OCI-LY7 (cell line): ENCODE measurements at regions not wholly inside any gene's neighbourhood (a gene's known extent, or its start where the extent isn't known, plus 50 kb on each side); places are given as distances from the start of the nearest gene placed in this dataset. TPM values are rescaled to one million over a fixed set of nuclear protein-coding genes. Genes with fewer than 3 reads are reported as not detected.

Experiments used
- BruUV-seq: library from RNA; stranded (reverse); fragments of 400-500 nt; replicated peaks from 2 replicates; lab custom pipeline; 2021; lab: Mats Ljungman, UMichigan
- CTCF ChIA-PET: fragments of 300-600 bp; sonication (Branson Sonifier 250); formaldehyde crosslinking; loops from one replicate; lab custom pipeline; 2022; ENCODE audit warnings: antibody characterized with exemption; ENCODE audit not compliant: unreplicated experiment; lab: Charles Lee
- POLR2A ChIA-PET: fragments of 300-600 bp; sonication (Branson Sonifier 250); formaldehyde crosslinking; loops from one replicate; lab custom pipeline; 2022; ENCODE audit warnings: antibody characterized with exemption; lab: Charles Lee
- DNase-seq: peaks from one replicate; pipeline ENCODE4 v3.0.0-alpha.2; 2015; ENCODE audit warnings: low spot score
- H2AFZ ChIP-seq: fragments of 200-600 bp; sonication (generic), shearing (Covaris generic); 2 replicates; pipeline ENCODE4 v1.6.1; 2014; ENCODE audit warnings: mild to moderate bottlenecking, antibody characterized with exemption, low read length, moderate library complexity
- H3K27ac ChIP-seq: fragments of 200-600 bp; sonication (generic); 2 replicates; pipeline ENCODE4 v1.5.1; 2014; ENCODE audit warnings: mixed run types, low read depth, mild to moderate bottlenecking, moderate library complexity, low read length, inconsistent platforms; ENCODE audit not compliant: poor library complexity, severe bottlenecking
- H3K36me3 ChIP-seq: fragments of 200-600 bp; sonication (generic); 2 replicates; pipeline ENCODE4 v1.6.1; 2014; ENCODE audit warnings: mild to moderate bottlenecking, antibody characterized with exemption, low read length, moderate library complexity, mixed read lengths; ENCODE audit not compliant: insufficient read depth
- H3K4me1 ChIP-seq: fragments of 200-600 bp; sonication (generic); 2 replicates; pipeline ENCODE4 v1.5.1; 2014; ENCODE audit warnings: mild to moderate bottlenecking, low read length; ENCODE audit not compliant: insufficient read depth, poor library complexity, severe bottlenecking
- H3K4me2 ChIP-seq: fragments of 200-600 bp; sonication (generic); 2 replicates; pipeline ENCODE4 v1.6.1; 2014; ENCODE audit warnings: mild to moderate bottlenecking, low read length
- H3K4me3 ChIP-seq: fragments of 200-600 bp; sonication (generic); 2 replicates; pipeline ENCODE4 v1.5.1; 2014; ENCODE audit warnings: mild to moderate bottlenecking, low read depth, low read length; ENCODE audit not compliant: poor library complexity, severe bottlenecking
- H3K79me2 ChIP-seq: fragments of 200-600 bp; sonication (generic); 2 replicates; pipeline ENCODE4 v1.6.1; 2016; ENCODE audit warnings: low read depth, mild to moderate bottlenecking, low read length, moderate library complexity, mixed read lengths; ENCODE audit not compliant: insufficient read depth
- H3K9me2 ChIP-seq: fragments of 200-600 bp; sonication (generic); 2 replicates; pipeline ENCODE4 v1.6.1; 2016; ENCODE audit warnings: mild to moderate bottlenecking, low read length, mixed read lengths; ENCODE audit not compliant: insufficient read depth
- H3K9me3 ChIP-seq: fragments of 200-600 bp; sonication (generic); 2 replicates; pipeline ENCODE4 v1.6.1; 2014; ENCODE audit warnings: mild to moderate bottlenecking, mixed run types, low read length, mixed read lengths
- H4K20me1 ChIP-seq: fragments of 200-600 bp; sonication (generic); 2 replicates; pipeline ENCODE4 v1.6.1; 2014; ENCODE audit warnings: mild to moderate bottlenecking, antibody characterized with exemption, low read length, moderate library complexity, mixed read lengths; ENCODE audit not compliant: insufficient read depth
- CTCF ChIP-seq: fragments of 200-600 bp; sonication (generic); conservative IDR thresholded peaks from 2 replicates; pipeline ENCODE4 v1.5.1; 2014; ENCODE audit warnings: mild to moderate bottlenecking, antibody characterized with exemption, low read length, moderate library complexity, mixed read lengths
- EZH2phosphoT487 ChIP-seq: fragments of 200-600 bp; sonication (generic); IDR thresholded peaks from 2 replicates; pipeline ENCODE4 v1.6.1; 2018; ENCODE audit warnings: low read depth, borderline replicate concordance, mild to moderate bottlenecking, mixed run types, antibody characterized with exemption, low read length, moderate library complexity, mixed read lengths
- intact Hi-C: fragments of 100-400 bp; cut with micrococcal nuclease; formaldehyde crosslinking; loops from one replicate; pipeline ENCODE4 v1.10.0; 2022; ENCODE audit not compliant: unreplicated experiment
- microRNA-seq: library from miRNA; unstranded; fragments of <30 nt; microRNA quantifications from one replicate; pipeline ENCODE4 v1.2.0, GENCODE V29; 2022; ENCODE audit warnings: borderline replicate concordance
- small RNA-seq: library from RNA; depleted of rRNA; stranded (forward); fragments of <200 nt; gene quantifications from one replicate; pipeline ENCODE3, GENCODE V24; 2014

- H3K4me1 ChIP-seq = no peaks in the 10 kb centered on the region
- intact Hi-C loops = no loop called here
- TF ChIP-seq CTCF (no peak), EZH2phosphoT487 (no peak)
- no peak overlapping the region for H3K27ac ChIP-seq
- no peaks in the 10 kb centered on the region for H3K9me3 ChIP-seq
- DNase-seq = no peak
- no peak overlapping the region for H3K4me3 ChIP-seq
- no peaks in the 10 kb centered on the region for H3K9me2 ChIP-seq
- no peaks in the 10 kb centered on the region for H3K36me3 ChIP-seq
- no TSS peak for BruUV-seq
- POLR2A ChIA-PET = no interaction called here
- H2AFZ ChIP-seq = no peak overlapping the region
- no peaks in the 10 kb centered on the region for H4K20me1 ChIP-seq
- CTCF ChIA-PET = no interaction called here
- no peak overlapping the region for H3K4me2 ChIP-seq
- no peaks in the 10 kb centered on the region for H3K79me2 ChIP-seq
These were observed 51.9 kb upstream of the FANCL start for GRCh38 chr2:58293056-58293455.

GRCh38 chr2:58291726-58292438 is 50.8 kb upstream of the FANCL start:
- no peaks in the 10 kb centered on the region for H3K9me2 ChIP-seq
- no peaks in the 10 kb centered on the region for H4K20me1 ChIP-seq
- H3K36me3 ChIP-seq = no peaks in the 10 kb centered on the region
- no peaks in the 10 kb centered on the region for H3K79me2 ChIP-seq
- no peak for TF ChIP-seq EZH2phosphoT487
- no peak for TF ChIP-seq CTCF
- BruUV-seq = no TSS peak
- H2AFZ ChIP-seq = no peak overlapping the region
- H3K4me1 ChIP-seq = no peaks in the 10 kb centered on the region
- no peak overlapping the region for H3K27ac ChIP-seq
- ChIA-PET POLR2A (no interaction called here), CTCF (no interaction called here)
- DNase-seq = no peak
- intact Hi-C loops = no loop called here
- H3K4me3 ChIP-seq = no peak overlapping the region
- no peaks in the 10 kb centered on the region for H3K9me3 ChIP-seq
- no peak overlapping the region for H3K4me2 ChIP-seq

Small RNAs in the stretch of these regions (microRNA-seq; reads per million reads assigned to microRNA genes)
- gene MIR4432 = not detected

Small RNAs in the stretch of these regions (small RNA-seq; reads per million reads assigned to genes)
- not detected for gene AC007179.3
- gene MIR4432 = not detected
- gene RNA5SP94 = not detected
- gene RNU1-32P = 0.21 reads per million
- gene RNU6-508P = not detected
